ENCODE measurements at regions not wholly inside any gene's neighbourhood (a gene's known extent, or its start where the extent isn't known, plus 50 kb on each side); places are given as distances from the start of the nearest gene placed in this dataset.
"Not testable (repeated sequence)": the region's sequence is repeated elsewhere in the genome, so short reads cannot be mapped to it uniquely, and the experiment has no call there.

DNA sequence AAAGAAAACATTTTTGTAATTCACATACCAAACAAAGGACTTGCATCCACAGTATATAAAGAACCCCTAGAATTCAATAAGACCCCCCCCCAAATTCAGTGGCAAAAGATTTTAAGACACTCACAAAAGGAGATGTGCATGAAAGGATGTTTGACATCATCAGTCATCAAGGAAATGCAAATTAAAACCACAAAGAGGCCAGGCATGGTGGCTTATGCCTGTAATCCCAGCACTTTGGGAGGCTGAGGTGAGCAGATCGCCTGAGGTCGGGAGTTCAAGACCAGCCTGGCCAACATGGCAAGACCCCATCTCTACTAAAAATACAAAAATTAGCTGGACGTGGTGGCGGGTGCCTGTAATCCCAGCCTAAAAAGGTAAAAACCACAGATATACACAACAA is 61.3 kb downstream of the AIPL1 start:
- H3K27me3 ChIP-seq (ENCODE audit: low read depth) = peaks cover 62% of the 10 kb centered on the region
- H3K27ac ChIP-seq (replicated peaks); H3K4me1 ChIP-seq; H3K4me3 ChIP-seq; H3K36me3 ChIP-seq; H3K9me3 ChIP-seq (replicated peaks); intact Hi-C loops (cut with micrococcal nuclease); DNase-seq: not testable (repeated sequence)

DNA sequence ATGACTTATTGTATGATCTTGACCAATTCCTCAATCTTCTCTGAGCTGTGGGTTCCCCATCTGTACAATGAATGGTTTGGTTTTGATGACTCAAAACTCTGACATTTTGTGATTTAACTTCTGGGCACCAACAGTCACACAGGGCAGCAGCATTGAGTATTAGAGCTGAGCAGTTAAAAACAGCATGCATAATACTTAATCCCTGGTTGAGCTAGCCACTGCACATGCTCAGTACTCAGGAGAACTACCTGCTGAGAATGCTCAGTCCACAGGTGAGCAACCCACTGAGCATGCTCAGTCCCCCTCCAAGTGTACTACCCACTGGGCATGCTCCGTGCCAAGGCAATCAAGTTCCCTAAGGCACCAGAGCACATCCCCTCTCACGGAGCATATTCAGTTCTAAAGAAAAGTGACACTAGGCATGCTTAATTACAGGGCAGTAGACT is 68.7 kb downstream of the AIPL1 start:
- Histone ChIP-seq H3K9me3 (replicated peaks) (no peaks in the 10 kb centered on the region), H3K4me1 (no peaks in the 10 kb centered on the region), H3K4me3 (no peak overlapping the region), H3K27me3 (ENCODE audit: low read depth) (peaks cover 36% of the 10 kb centered on the region), H3K27ac (replicated peaks) (no peak overlapping the region), H3K36me3 (no peaks in the 10 kb centered on the region)
- DNase-seq = no peak
- TF ChIP-seq, protein P1, sequence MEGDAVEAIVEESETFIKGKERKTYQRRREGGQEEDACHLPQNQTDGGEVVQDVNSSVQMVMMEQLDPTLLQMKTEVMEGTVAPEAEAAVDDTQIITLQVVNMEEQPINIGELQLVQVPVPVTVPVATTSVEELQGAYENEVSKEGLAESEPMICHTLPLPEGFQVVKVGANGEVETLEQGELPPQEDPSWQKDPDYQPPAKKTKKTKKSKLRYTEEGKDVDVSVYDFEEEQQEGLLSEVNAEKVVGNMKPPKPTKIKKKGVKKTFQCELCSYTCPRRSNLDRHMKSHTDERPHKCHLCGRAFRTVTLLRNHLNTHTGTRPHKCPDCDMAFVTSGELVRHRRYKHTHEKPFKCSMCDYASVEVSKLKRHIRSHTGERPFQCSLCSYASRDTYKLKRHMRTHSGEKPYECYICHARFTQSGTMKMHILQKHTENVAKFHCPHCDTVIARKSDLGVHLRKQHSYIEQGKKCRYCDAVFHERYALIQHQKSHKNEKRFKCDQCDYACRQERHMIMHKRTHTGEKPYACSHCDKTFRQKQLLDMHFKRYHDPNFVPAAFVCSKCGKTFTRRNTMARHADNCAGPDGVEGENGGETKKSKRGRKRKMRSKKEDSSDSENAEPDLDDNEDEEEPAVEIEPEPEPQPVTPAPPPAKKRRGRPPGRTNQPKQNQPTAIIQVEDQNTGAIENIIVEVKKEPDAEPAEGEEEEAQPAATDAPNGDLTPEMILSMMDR (IDR thresholded peaks at IDR 0.05; ENCODE audit: borderline replicate concordance) = no peak
- intact Hi-C loops (cut with micrococcal nuclease) = no loop called here

GRCh38 chr17:6365200-6365943 is 69.5 kb downstream of the AIPL1 start:
- Histone ChIP-seq H3K4me1 (no peaks in the 10 kb centered on the region), H3K36me3 (no peaks in the 10 kb centered on the region), H3K9me3 (replicated peaks) (no peaks in the 10 kb centered on the region), H3K27ac (replicated peaks) (no peak overlapping the region), H3K4me3 (no peak overlapping the region), H3K27me3 (ENCODE audit: low read depth) (peaks cover 35% of the 10 kb centered on the region)
- DNase-seq = no peak
- intact Hi-C loops (cut with micrococcal nuclease) = no loop called here
- TF ChIP-seq, protein P1 (IDR thresholded peaks at IDR 0.05; ENCODE audit: borderline replicate concordance) = no peak

DNA sequence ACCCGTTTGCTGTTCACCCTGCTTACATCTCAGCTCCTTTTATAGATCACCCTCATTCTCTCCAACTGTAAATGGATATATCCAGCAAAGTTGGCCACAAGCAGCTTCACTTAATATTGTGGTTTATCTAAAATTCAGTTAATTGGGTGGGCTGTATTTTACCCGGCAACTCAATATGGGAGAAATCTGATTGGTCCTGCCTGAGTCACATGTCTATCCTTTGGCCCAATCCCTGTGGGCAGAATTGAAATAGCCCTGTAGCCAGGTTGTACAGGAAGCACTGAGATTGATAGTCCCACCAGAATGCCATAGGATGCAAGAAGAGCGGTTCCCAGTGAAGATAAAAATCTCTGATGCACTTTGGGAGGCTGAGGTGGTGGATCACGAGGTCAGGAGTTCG is 73.2 kb downstream of the AIPL1 start:
- Histone ChIP-seq H3K9me3 (replicated peaks) (no peaks in the 10 kb centered on the region), H3K4me1 (no peaks in the 10 kb centered on the region), H3K4me3 (no peak overlapping the region), H3K27me3 (ENCODE audit: low read depth) (peaks cover 38% of the 10 kb centered on the region), H3K36me3 (no peaks in the 10 kb centered on the region), H3K27ac (replicated peaks) (peak overlapping the region; percentile 35)
- intact Hi-C loops (cut with micrococcal nuclease) = no loop called here
- TF ChIP-seq, protein P1 (IDR thresholded peaks at IDR 0.05; ENCODE audit: borderline replicate concordance) = no peak
- no peak for DNase-seq

DNA sequence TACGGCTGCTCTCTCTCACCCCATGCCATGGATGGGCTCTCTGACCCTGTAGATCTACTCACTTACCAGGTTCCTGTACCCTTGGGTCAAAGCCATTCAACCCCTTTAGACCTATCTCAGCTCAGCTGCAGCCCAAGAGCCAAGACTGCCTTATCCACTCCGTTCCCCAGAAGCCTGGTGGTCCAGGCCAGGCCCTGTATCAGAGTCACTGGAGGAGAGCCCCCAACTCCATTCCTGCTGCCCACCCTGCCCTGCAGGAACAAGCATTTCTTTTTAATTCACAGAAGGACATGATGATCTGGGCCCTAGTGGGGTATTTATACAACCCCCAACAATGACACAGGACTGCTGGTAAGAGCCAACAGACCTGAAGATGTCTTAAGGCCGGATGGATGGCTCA is 76.8 kb downstream of the AIPL1 start:
- H3K4me1 ChIP-seq = no peaks in the 10 kb centered on the region
- no peak overlapping the region for H3K27ac ChIP-seq (replicated peaks)
- no peaks in the 10 kb centered on the region for H3K36me3 ChIP-seq
- H3K4me3 ChIP-seq = no peak overlapping the region
- H3K27me3 ChIP-seq (ENCODE audit: low read depth) = peaks cover 26% of the 10 kb centered on the region
- DNase-seq = no peak
- H3K9me3 ChIP-seq (replicated peaks) = no peaks in the 10 kb centered on the region
- TF ChIP-seq, protein P1 (IDR thresholded peaks at IDR 0.05; ENCODE audit: borderline replicate concordance) = no peak
- intact Hi-C loops (cut with micrococcal nuclease) = no loop called here

- no peaks in the 10 kb centered on the region for H3K36me3 ChIP-seq
- intact Hi-C loops (cut with micrococcal nuclease) = no loop called here
- H3K27me3 ChIP-seq (ENCODE audit: low read depth) = peaks cover 30% of the 10 kb centered on the region
- no peak overlapping the region for H3K27ac ChIP-seq (replicated peaks)
- no peaks in the 10 kb centered on the region for H3K4me1 ChIP-seq
- TF ChIP-seq, protein P1 (IDR thresholded peaks at IDR 0.05; ENCODE audit: borderline replicate concordance) = no peak
- no peaks in the 10 kb centered on the region for H3K9me3 ChIP-seq (replicated peaks)
- no peak overlapping the region for H3K4me3 ChIP-seq
- no peak for DNase-seq
Measured at GRCh38 chr17:6356562-6356961, 78.4 kb downstream of the AIPL1 start.
